ENCODE measurements at regions not wholly inside any gene's neighbourhood (a gene's known extent, or its start where the extent isn't known, plus 50 kb on each side); places are given as distances from the start of the nearest gene placed in this dataset.

- intact Hi-C loops (cut with DNase I, micrococcal nuclease): no loop called here
- no peak overlapping the region for H3K4me3 ChIP-seq
- no peaks in the 10 kb centered on the region for H3K4me1 ChIP-seq (ENCODE audit: low read depth)
- TF ChIP-seq CTCF (IDR thresholded peaks at IDR 0.05): no peak
- H3K9me3 ChIP-seq: no peaks in the 10 kb centered on the region
- no peaks in the 10 kb centered on the region for H3K36me3 ChIP-seq (ENCODE audit: low read depth)
- DNase-seq (no peak), ATAC-seq (no peak)
Measured at GRCh38 chr2:60226191-60226590, 327.3 kb downstream of the BCL11A start.

GRCh38 chr2:60223859-60224258 is 329.6 kb downstream of the BCL11A start:
- no peak for TF ChIP-seq CTCF (IDR thresholded peaks at IDR 0.05)
- intact Hi-C loops (cut with DNase I, micrococcal nuclease): no loop called here
- ATAC-seq: no peak
- Histone ChIP-seq H3K36me3 (ENCODE audit: low read depth) (no peaks in the 10 kb centered on the region), H3K4me1 (ENCODE audit: low read depth) (no peaks in the 10 kb centered on the region), H3K4me3 (no peak overlapping the region), H3K9me3 (no peaks in the 10 kb centered on the region)
- no peak for DNase-seq

GRCh38 chr2:60221098-60221497 is 332.4 kb downstream of the BCL11A start:
- Histone ChIP-seq H3K4me3 (no peak overlapping the region), H3K4me1 (ENCODE audit: low read depth) (peaks cover 3% of the 10 kb centered on the region), H3K9me3 (no peaks in the 10 kb centered on the region), H3K36me3 (ENCODE audit: low read depth) (no peaks in the 10 kb centered on the region)
- no peak for ATAC-seq
- no peak for TF ChIP-seq CTCF (IDR thresholded peaks at IDR 0.05)
- no peak for DNase-seq
- intact Hi-C loops (cut with DNase I, micrococcal nuclease): no loop called here

- no peak for TF ChIP-seq CTCF (IDR thresholded peaks at IDR 0.05)
- intact Hi-C loops (cut with DNase I, micrococcal nuclease): loop anchor here in 1 of 2 donors (10.0 kb wide), 1 partner anchor 335 kb away; the partner anchor contains the start of gene BCL11A
- peaks cover 11% of the 10 kb centered on the region for H3K4me1 ChIP-seq (ENCODE audit: low read depth)
- H3K36me3 ChIP-seq (ENCODE audit: low read depth): no peaks in the 10 kb centered on the region
- no peak for DNase-seq
- no peaks in the 10 kb centered on the region for H3K9me3 ChIP-seq
- ATAC-seq: no peak
- H3K4me3 ChIP-seq: no peak overlapping the region
Measured at GRCh38 chr2:60219536-60219935, 333.9 kb downstream of the BCL11A start.

GRCh38 chr2:60216452-60216995 is 336.9 kb downstream of the BCL11A start:
- H3K36me3 ChIP-seq (ENCODE audit: low read depth): no peaks in the 10 kb centered on the region
- peak in 1 of 3 donors; percentile 3 for DNase-seq
- intact Hi-C loops (cut with DNase I, micrococcal nuclease): loop anchor here in 1 of 2 donors (10.0 kb wide), 1 partner anchor 338 kb away; the partner anchor contains the start of gene BCL11A
- no peak overlapping the region for H3K4me3 ChIP-seq
- no peak for ATAC-seq
- peaks cover 22% of the 10 kb centered on the region for H3K4me1 ChIP-seq (ENCODE audit: low read depth)
- no peaks in the 10 kb centered on the region for H3K9me3 ChIP-seq
- TF ChIP-seq CTCF (IDR thresholded peaks at IDR 0.05): no peak
